HEK293 (cell line): ENCODE measurements at regions not wholly inside any gene's neighbourhood (a gene's known extent, or its start where the extent isn't known, plus 50 kb on each side); places are given as distances from the start of the nearest gene placed in this dataset.

ENCODE experiments used
- CTCF ChIA-PET: fragments of 350-600 bp; formaldehyde crosslinking; extraction: SDS; loops from one replicate; lab custom pipeline; 2021; ENCODE audit warnings: antibody characterized with exemption; lab: Yijun Ruan, JAX
- POLR2A ChIA-PET: fragments of 300-600 bp; formaldehyde crosslinking; extraction: SDS; loops from one replicate; lab custom pipeline; 2020; ENCODE audit warnings: antibody characterized with exemption, inconsistent platforms; lab: Yijun Ruan, JAX
- H3K27ac ChIP-seq: fragments of 200-500 bp; sonication (Bioruptor generic); 2 replicates; pipeline ENCODE4 v1.5.1; 2014; ENCODE audit warnings: low read depth, low read length, control low read depth, inconsistent platforms; ENCODE audit errors: extremely low read depth
- H3K36me3 ChIP-seq, 2 experiments: fragments of 200-500 bp in 1 of 2; sonication (Bioruptor generic) in 1 of 2; 1 replicate in 1 of 2; 2 replicates in 1 of 2; pipeline ENCODE4 v1.5.1; 2014 to 2017; ENCODE audit warnings: inconsistent platforms in 2 of 2, low read length in 2 of 2; ENCODE audit not compliant: control insufficient read depth in 2 of 2, insufficient read depth in 1 of 2
- H3K4me1 ChIP-seq: fragments of 200-500 bp; sonication (Bioruptor generic); 2 replicates; pipeline ENCODE4 v1.5.1; 2014; ENCODE audit warnings: mild to moderate bottlenecking, low read length, inconsistent platforms; ENCODE audit not compliant: control insufficient read depth, insufficient read depth
- H3K4me3 ChIP-seq: 2 replicates; pipeline ENCODE4 v1.5.1; 2011; ENCODE audit warnings: low read depth, mild to moderate bottlenecking, control low read depth, low read length, moderate library complexity
- H3K9me3 ChIP-seq: fragments of 200-500 bp; sonication (Bioruptor generic); 2 replicates; pipeline ENCODE4 v1.5.1; 2014; ENCODE audit warnings: low read depth, low read length, inconsistent platforms; ENCODE audit not compliant: control insufficient read depth, insufficient read depth
- CTCF ChIP-seq: fragments of 450-650 bp; formaldehyde crosslinking; IDR thresholded peaks from 2 replicates; pipeline ENCODE4 v1.5.1; 2016; ENCODE audit warnings: missing biosample characterization, missing genetic modification characterization
- GLIS2 ChIP-seq: fragments of 450-650 bp; formaldehyde crosslinking; IDR thresholded peaks from 2 replicates; pipeline ENCODE4 v1.5.1; 2016; ENCODE audit warnings: missing biosample characterization, missing genetic modification characterization
- PBX3 ChIP-seq: sonication (generic); formaldehyde crosslinking; IDR thresholded peaks from 2 replicates; pipeline ENCODE4 v1.8.1; 2022; ENCODE audit warnings: mild to moderate bottlenecking, moderate library complexity, missing genetic modification reagents
- PRDM1 ChIP-seq: fragments of 450-650 bp; formaldehyde crosslinking; IDR thresholded peaks from 2 replicates; pipeline ENCODE4; 2016; ENCODE audit warnings: missing biosample characterization, missing genetic modification characterization
- REPIN1 ChIP-seq: fragments of 450-650 bp; formaldehyde crosslinking; IDR thresholded peaks from 2 replicates; pipeline ENCODE4 v1.5.1; 2017; ENCODE audit warnings: missing biosample characterization, missing genetic modification characterization, low read depth
- SP2 ChIP-seq: fragments of 450-650 bp; formaldehyde crosslinking; IDR thresholded peaks from 2 replicates; pipeline ENCODE4 v1.5.1; 2016; ENCODE audit warnings: missing biosample characterization, missing genetic modification characterization
- ZBTB1 ChIP-seq: fragments of 450-650 bp; formaldehyde crosslinking; IDR thresholded peaks from 2 replicates; pipeline ENCODE4 v1.5.1; 2016; ENCODE audit warnings: missing biosample characterization, missing genetic modification characterization
- ZBTB26 ChIP-seq: fragments of 450-650 bp; formaldehyde crosslinking; optimal IDR thresholded peaks from 2 replicates; pipeline ENCODE3; 2016; ENCODE audit warnings: missing biosample characterization, mild to moderate bottlenecking, missing genetic modification characterization
- ZIC2 ChIP-seq: fragments of 450-650 bp; formaldehyde crosslinking; IDR thresholded peaks from 2 replicates; pipeline ENCODE4 v1.5.1; 2016; ENCODE audit warnings: missing biosample characterization, missing genetic modification characterization
- ZNF114 ChIP-seq: fragments of 450-650 bp; formaldehyde crosslinking; IDR thresholded peaks from 2 replicates; pipeline ENCODE4 v1.5.0; 2017; ENCODE audit warnings: missing biosample characterization, missing genetic modification characterization
- ZNF121 ChIP-seq: fragments of 450-650 bp; formaldehyde crosslinking; IDR thresholded peaks from 2 replicates; pipeline ENCODE4 v1.5.1; 2016; ENCODE audit warnings: missing biosample characterization, missing genetic modification characterization
- ZNF155 ChIP-seq: fragments of 450-650 bp; formaldehyde crosslinking; IDR thresholded peaks from 2 replicates; pipeline ENCODE4 v1.5.1; 2016; ENCODE audit warnings: missing biosample characterization, missing genetic modification characterization
- ZNF221 ChIP-seq: fragments of 450-650 bp; formaldehyde crosslinking; IDR thresholded peaks from 2 replicates; pipeline ENCODE4 v1.5.1; 2017; ENCODE audit warnings: missing biosample characterization, missing genetic modification characterization, borderline replicate concordance
- ZNF223 ChIP-seq: fragments of 450-650 bp; formaldehyde crosslinking; IDR thresholded peaks from 2 replicates; pipeline ENCODE4 v1.5.1; 2016; ENCODE audit warnings: missing biosample characterization, missing genetic modification characterization
- ZNF280C ChIP-seq: fragments of 450-650 bp; formaldehyde crosslinking; IDR thresholded peaks from 2 replicates; pipeline ENCODE4 v1.5.1; 2016; ENCODE audit warnings: missing biosample characterization, missing genetic modification characterization
- ZNF341 ChIP-seq: fragments of 450-650 bp; formaldehyde crosslinking; IDR thresholded peaks from 2 replicates; pipeline ENCODE4; 2016; ENCODE audit warnings: low read depth, missing biosample characterization, missing genetic modification characterization
- ZNF37A ChIP-seq: fragments of 450-650 bp; IDR thresholded peaks from 2 replicates; pipeline ENCODE4 v1.5.1; 2018; ENCODE audit warnings: missing biosample characterization, missing genetic modification characterization
- ZNF530 ChIP-seq: fragments of 450-650 bp; formaldehyde crosslinking; IDR thresholded peaks from 2 replicates; pipeline ENCODE4 v1.5.1; 2016; ENCODE audit warnings: low read depth, missing biosample characterization, missing genetic modification characterization
- ZNF610 ChIP-seq: fragments of 450-650 bp; formaldehyde crosslinking; IDR thresholded peaks from 2 replicates; pipeline ENCODE4 v1.5.1; 2016; ENCODE audit warnings: missing biosample characterization, missing genetic modification characterization, borderline replicate concordance
- ZNF677 ChIP-seq: fragments of 450-650 bp; IDR thresholded peaks from 2 replicates; pipeline ENCODE4 v1.5.0; 2018; ENCODE audit warnings: missing biosample characterization, mild to moderate bottlenecking, missing genetic modification characterization, moderate library complexity
- ZNF830 ChIP-seq: fragments of 450-650 bp; IDR thresholded peaks from 2 replicates; pipeline ENCODE4 v1.5.0; 2018; ENCODE audit warnings: missing biosample characterization, missing genetic modification characterization, low read depth, mild to moderate bottlenecking, moderate library complexity

GRCh38 chr11:97754976-97755375 is 1265.8 kb upstream of the CNTN5 start:
- no peak overlapping the region for H3K4me3 ChIP-seq
- ChIA-PET POLR2A (no interaction called here), CTCF (no interaction called here)
- no peaks in the 10 kb centered on the region for H3K36me3 ChIP-seq
- H3K9me3 ChIP-seq = no peaks in the 10 kb centered on the region
- H3K27ac ChIP-seq = no peak overlapping the region
- no peaks in the 10 kb centered on the region for H3K4me1 ChIP-seq
- TF ChIP-seq ZNF121 = no peak
- TF ChIP-seq ZIC2 = no peak
- TF ChIP-seq ZNF677 (tag by site-specific recombination) = no peak
- TF ChIP-seq REPIN1 (tag by site-specific recombination) = no peak
- TF ChIP-seq, all 188 proteins: peak for 0

GRCh38 chr11:97756571-97757335 is 1264.0 kb upstream of the CNTN5 start:
- H3K4me1 ChIP-seq = no peaks in the 10 kb centered on the region
- H3K4me3 ChIP-seq = no peak overlapping the region
- no peak for TF ChIP-seq ZNF223 (tag by site-specific recombination)
- TF ChIP-seq ZNF155 (tag by site-specific recombination) = no peak
- TF ChIP-seq SP2 (tag by site-specific recombination) = no peak
- TF ChIP-seq PRDM1 (tag by site-specific recombination) = no peak
- no peak for TF ChIP-seq ZNF37A (tag by site-specific recombination)
- no peak for TF ChIP-seq ZNF341 (tag by site-specific recombination)
- TF ChIP-seq ZNF830 (tag by site-specific recombination) = no peak
- TF ChIP-seq CTCF (tag by site-specific recombination) = no peak
- no peak for TF ChIP-seq ZNF114 (tag by site-specific recombination)
- TF ChIP-seq ZBTB1 = no peak
- TF ChIP-seq ZNF530 (tag by site-specific recombination) = no peak
- no peak for TF ChIP-seq ZBTB26 (tag by site-specific recombination)
- TF ChIP-seq PBX3 (CRISPR knock-in tag) = no peak
- TF ChIP-seq ZNF610 (tag by site-specific recombination) = no peak
- no peak overlapping the region for H3K27ac ChIP-seq
- H3K9me3 ChIP-seq = no peaks in the 10 kb centered on the region
- no peaks in the 10 kb centered on the region for H3K36me3 ChIP-seq
- POLR2A ChIA-PET = no interaction called here
- CTCF ChIA-PET = no interaction called here

GRCh38 chr11:97761175-97761574 is 1259.6 kb upstream of the CNTN5 start:
- H3K36me3 ChIP-seq = no peaks in the 10 kb centered on the region
- no peak for TF ChIP-seq ZNF221
- no peak for TF ChIP-seq ZNF121
- TF ChIP-seq ZNF280C (tag by site-specific recombination) = no peak
- TF ChIP-seq GLIS2 = no peak
- POLR2A ChIA-PET = no interaction called here
- H3K4me3 ChIP-seq = no peak overlapping the region
- CTCF ChIA-PET = no interaction called here
- H3K9me3 ChIP-seq = no peaks in the 10 kb centered on the region
- no peaks in the 10 kb centered on the region for H3K4me1 ChIP-seq
- H3K27ac ChIP-seq = no peak overlapping the region
